K562 (cell line): ENCODE measurements at regions not wholly inside any gene's neighbourhood (a gene's known extent, or its start where the extent isn't known, plus 50 kb on each side); places are given as distances from the start of the nearest gene placed in this dataset.

Source experiments
- ATAC-seq: fragments of 200-7000 bp; cut with Tn5 transposase; 3 replicates; pipeline ENCODE4 v1.9.1; 2020; ENCODE audit warnings: moderate library complexity
- BruUV-seq: library from RNA; stranded (reverse); fragments of 400-500 nt; replicated peaks from 2 replicates; lab custom pipeline; 2021; lab: Mats Ljungman, UMichigan
- CTCF ChIA-PET: fragments of 300-600 bp; formaldehyde crosslinking; extraction: SDS; loops from one replicate; lab custom pipeline; 2021; ENCODE audit warnings: low intra/inter-chr PET ratio; lab: Yijun Ruan, JAX
- POLR2A ChIA-PET: fragments of 300-600, 350-650 bp; sonication (Branson Sonifier 250); formaldehyde crosslinking; extraction: SDS; loops from one replicate; lab custom pipeline; 2021; ENCODE audit warnings: antibody characterized with exemption, inconsistent platforms; lab: Yijun Ruan, JAX
- DNase-seq, 4 experiments: peaks; one replicate each; pipeline versions ENCODE4 v3.0.0 to v3.0.0-alpha.2; 2011 to 2018; ENCODE audit warnings: low spot score in 3 of 4, mixed read lengths in 3 of 4; ENCODE audit errors: extremely low read depth in 1 of 4
- FAIRE-seq: peaks from 2 replicates; lab custom pipeline; 2011; peaks lifted over from hg19 to GRCh38; lab: Jason Lieb, UNC
- H2AFZ ChIP-seq: 2 replicates; pipeline ENCODE4 v1.6.0; 2011; ENCODE audit warnings: low read depth, low read length, control low read depth, inconsistent platforms
- H3K27ac ChIP-seq: fragments of 200-600 bp; 3 replicates; pipeline ENCODE4 v1.8.0; 2011; ENCODE audit warnings: low read depth, mild to moderate bottlenecking, control low read depth, inconsistent platforms, low read length, moderate library complexity, mixed read lengths; ENCODE audit errors: extremely low read depth
- H3K27me3 ChIP-seq, 2 experiments: fragments of 300-600 bp in 1 of 2; 2 replicates in 1 of 2; 3 replicates in 1 of 2; pipeline versions ENCODE4 v1.6.0 to v1.8.0; 2011; ENCODE audit warnings: inconsistent platforms in 2 of 2, low read length in 2 of 2, mild to moderate bottlenecking in 1 of 2, mixed read lengths in 1 of 2, moderate library complexity in 1 of 2; ENCODE audit not compliant: control insufficient read depth in 2 of 2, insufficient read depth in 2 of 2
- H3K36me3 ChIP-seq: fragments of 300-600 bp; 3 replicates; pipeline ENCODE4 v1.8.0; 2011; ENCODE audit warnings: mild to moderate bottlenecking, low read length, inconsistent platforms; ENCODE audit not compliant: control insufficient read depth, insufficient read depth
- H3K4me1 ChIP-seq, 2 experiments: fragments of 200-600 bp in 1 of 2; replicated peaks in 1 of 2; 2 replicates in 1 of 2; 3 replicates in 1 of 2; pipeline versions ENCODE4 v1.5.1 to v1.8.0; 2011; ENCODE audit warnings: inconsistent platforms in 2 of 2, low read length in 2 of 2, mild to moderate bottlenecking in 1 of 2, mixed read lengths in 1 of 2, moderate library complexity in 1 of 2; ENCODE audit not compliant: control insufficient read depth in 2 of 2, insufficient read depth in 2 of 2
- H3K4me2 ChIP-seq: 2 replicates; pipeline ENCODE4 v1.6.1; 2011; ENCODE audit warnings: low read length, control low read depth, inconsistent platforms, mixed read lengths; ENCODE audit not compliant: insufficient read depth
- H3K4me3 ChIP-seq: fragments of 200-600 bp; sonication (generic), shearing (Covaris generic); 2 replicates; pipeline ENCODE4 v1.5.1; 2016; ENCODE audit warnings: control low read depth, inconsistent platforms
- H3K79me2 ChIP-seq: fragments of 200-600 bp; 3 replicates; pipeline ENCODE4 v1.8.0; 2011; ENCODE audit warnings: low read length, inconsistent platforms; ENCODE audit not compliant: control insufficient read depth, insufficient read depth
- H3K9ac ChIP-seq, 2 experiments: 2 replicates each; pipeline versions ENCODE4 v1.6.0 to v1.6.1; 2011; ENCODE audit warnings: low read depth in 2 of 2, low read length in 2 of 2, control low read depth in 1 of 2, inconsistent platforms in 1 of 2, mild to moderate bottlenecking in 1 of 2, mixed read lengths in 1 of 2; ENCODE audit not compliant: insufficient read depth in 1 of 2
- H3K9me1 ChIP-seq: one replicate; pipeline ENCODE4 v1.6.0; 2011; ENCODE audit warnings: inconsistent platforms, mild to moderate bottlenecking, low read length, moderate library complexity; ENCODE audit not compliant: control insufficient read depth, insufficient read depth
- H3K9me3 ChIP-seq: replicated peaks from 2 replicates; pipeline ENCODE4 v1.5.1; 2011; ENCODE audit warnings: low read depth, low read length, inconsistent platforms; ENCODE audit not compliant: control insufficient read depth, insufficient read depth
- H4K20me1 ChIP-seq: replicated peaks from 2 replicates; pipeline ENCODE4 v1.6.1; 2011; ENCODE audit warnings: low read length, inconsistent platforms, mixed read lengths; ENCODE audit not compliant: control insufficient read depth, insufficient read depth
- FOXA1 ChIP-seq: fragments of 450-650 bp; IDR thresholded peaks from 2 replicates; pipeline ENCODE4 v1.6.1; 2016; ENCODE audit warnings: mild to moderate bottlenecking, borderline replicate concordance
- HNRNPL ChIP-seq: fragments of 200-400 bp; formaldehyde crosslinking; IDR thresholded peaks from 2 replicates; pipeline ENCODE4 v1.6.1; 2017; ENCODE audit warnings: low read depth, mild to moderate bottlenecking, low read length
- KLF16 ChIP-seq: IDR thresholded peaks from 2 replicates; pipeline ENCODE4 v1.6.1; 2016; ENCODE audit warnings: antibody characterized with exemption
- LCOR ChIP-seq: sonication (generic); formaldehyde crosslinking; IDR thresholded peaks from 2 replicates; pipeline ENCODE4 v1.8.0; 2022; ENCODE audit warnings: mild to moderate bottlenecking, missing genetic modification reagents
- RAD21 ChIP-seq, 2 experiments: fragments of 250-450 bp in 1 of 2; fragments of 450-650 bp in 1 of 2; sonication (Bioruptor Pico) in 1 of 2; formaldehyde crosslinking in 1 of 2; IDR thresholded peaks in 1 of 2; conservative IDR thresholded peaks in 1 of 2; 2 replicates each; pipeline versions ENCODE4 v1.4.0 to v1.8.0; 2020 to 2022; ENCODE audit warnings: mild to moderate bottlenecking in 2 of 2, moderate library complexity in 1 of 2
- SLC30A9 ChIP-seq: fragments of 250-450 bp; sonication (Bioruptor Pico); IDR thresholded peaks from 2 replicates; pipeline ENCODE4 v1.8.0; 2022; ENCODE audit warnings: mild to moderate bottlenecking, moderate library complexity
- SOX6 ChIP-seq: fragments of 450-650 bp; IDR thresholded peaks from 2 replicates; pipeline ENCODE4 v1.6.1; 2014; ENCODE audit warnings: mild to moderate bottlenecking
- SRSF9 ChIP-seq: fragments of 200-400 bp; formaldehyde crosslinking; IDR thresholded peaks from 2 replicates; pipeline ENCODE4 v1.6.1; 2017; ENCODE audit warnings: low read depth, low read length, borderline replicate concordance
- TCF7 ChIP-seq: sonication (generic); IDR thresholded peaks from 2 replicates; pipeline ENCODE4 v1.6.1; 2016; ENCODE audit warnings: antibody characterized with exemption, borderline replicate concordance
- ZNF140 ChIP-seq: fragments of 250-450 bp; sonication (Bioruptor Pico); IDR thresholded peaks from 2 replicates; pipeline ENCODE4 v1.8.0; 2021; ENCODE audit warnings: moderate library complexity, mild to moderate bottlenecking, inconsistent platforms
- ZNF436 ChIP-seq: fragments of 250-450, 450-650 bp; sonication (Bioruptor Pico); formaldehyde crosslinking; IDR thresholded peaks from 2 replicates; pipeline ENCODE4 v1.7.0; 2020; ENCODE audit warnings: mild to moderate bottlenecking
- ZNF561 ChIP-seq: fragments of 450-650 bp; formaldehyde crosslinking; conservative IDR thresholded peaks from 2 replicates; pipeline ENCODE4 v1.4.0; 2020; ENCODE audit warnings: mild to moderate bottlenecking, moderate library complexity
- ZNF717 ChIP-seq: fragments of 250-450 bp; sonication (Bioruptor Pico); IDR thresholded peaks from 2 replicates; pipeline ENCODE4 v1.5.0; 2021
- WGBS: fragments of 100-300 bp; shearing (Covaris generic); methylation state at CpG from one replicate; pipeline ENCODE4 v1.1.6; 2016; ENCODE audit warnings: low coverage, mixed read lengths; ENCODE audit not compliant: insufficient coverage; ENCODE audit errors: missing lambda C conversion rate; 5-methylcytosine and 5-hydroxymethylcytosine counted together
- in situ Hi-C: fragments of 300-500 bp; cut with MboI; formaldehyde crosslinking; loops from 4 replicates; pipeline ENCODE4 v1.15.0; 2018; ENCODE audit warnings: inconsistent platforms, mixed read lengths
- intact Hi-C: fragments of 100-400 bp; cut with micrococcal nuclease; formaldehyde crosslinking; loops from 2 replicates; pipeline ENCODE4 v1.14.2; 2022
- TF ChIP-seq, protein P1 (sequence below): fragments of 250-450 bp; sonication (Bioruptor Pico); IDR thresholded peaks from 2 replicates; pipeline ENCODE4 v1.8.0; 2021; ENCODE audit warnings: mild to moderate bottlenecking, moderate library complexity
- TF ChIP-seq, protein P2 (sequence below): sonication (generic); formaldehyde crosslinking; IDR thresholded peaks from 2 replicates; pipeline ENCODE4 v1.8.0; 2022; ENCODE audit warnings: mild to moderate bottlenecking, missing genetic modification reagents
- TF ChIP-seq, protein P3 (sequence below): fragments of 250-450 bp; sonication (Bioruptor Pico); IDR thresholded peaks from 2 replicates; pipeline ENCODE4 v1.8.0; 2022; ENCODE audit warnings: moderate library complexity, mild to moderate bottlenecking, inconsistent platforms
- TF ChIP-seq, protein P4 (sequence below): sonication (generic); formaldehyde crosslinking; IDR thresholded peaks from 2 replicates; pipeline ENCODE4 v1.8.1; 2023; ENCODE audit warnings: mild to moderate bottlenecking, missing genetic modification reagents

DNA sequence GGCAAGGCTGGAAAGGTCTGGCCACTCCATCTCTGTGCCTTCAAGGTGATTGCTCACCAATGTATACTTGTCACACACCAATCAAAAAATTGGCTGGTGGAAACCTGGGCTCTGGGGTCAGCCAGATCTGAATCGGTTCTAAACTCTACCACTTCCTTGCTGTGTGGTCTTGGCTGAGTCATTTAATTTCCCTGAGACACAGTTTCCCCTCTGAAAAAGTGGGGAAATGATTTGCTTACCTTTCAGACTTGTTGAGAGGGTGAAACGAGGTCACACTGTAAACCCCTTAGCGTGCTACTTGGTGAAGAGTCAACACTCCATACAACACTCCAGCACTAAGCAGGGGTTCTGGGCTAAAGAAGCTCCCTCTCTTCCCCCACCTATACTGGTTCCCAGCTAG, 252.3 kb upstream of the ZIC3 start:
- no peak for ATAC-seq
- Histone ChIP-seq H3K36me3 (no peaks in the 10 kb centered on the region), H3K4me1 (no peaks in the 10 kb centered on the region), H2AFZ (no peak overlapping the region), H3K9me3 (no peaks in the 10 kb centered on the region), H3K9ac (no peak overlapping the region), H3K79me2 (no peaks in the 10 kb centered on the region), H3K27me3 (no peaks in the 10 kb centered on the region), H3K4me3 (no peak overlapping the region), H3K9me1 (no peaks in the 10 kb centered on the region), H4K20me1 (no peaks in the 10 kb centered on the region), H3K4me2 (no peak overlapping the region), H3K27ac (no peak overlapping the region)
- DNase-seq = no peak
- WGBS = 3% methylated on average over 3 of the region's 3 CpGs
- intact Hi-C loops = no loop called here
- POLR2A ChIA-PET = no interaction called here
- BruUV-seq = no TSS peak
- in situ Hi-C loops = no loop called here
- TF ChIP-seq SLC30A9 (CRISPR knock-in tag) (no peak), ZNF140 (CRISPR knock-in tag) (no peak), HNRNPL (no peak), FOXA1 (no peak), TCF7 (no peak), RAD21 (CRISPR knock-in tag; conservative IDR thresholded peaks at IDR 0.05 in 1 of 2, IDR thresholded peaks at IDR 0.05 in 1 of 2) (no peak), SRSF9 (no peak), ZNF561 (CRISPR knock-in tag) (no peak), ZNF717 (no peak), SOX6 (no peak), KLF16 (no peak), LCOR (CRISPR knock-in tag) (no peak), ZNF436 (no peak)
- TF ChIP-seq, protein P1, sequence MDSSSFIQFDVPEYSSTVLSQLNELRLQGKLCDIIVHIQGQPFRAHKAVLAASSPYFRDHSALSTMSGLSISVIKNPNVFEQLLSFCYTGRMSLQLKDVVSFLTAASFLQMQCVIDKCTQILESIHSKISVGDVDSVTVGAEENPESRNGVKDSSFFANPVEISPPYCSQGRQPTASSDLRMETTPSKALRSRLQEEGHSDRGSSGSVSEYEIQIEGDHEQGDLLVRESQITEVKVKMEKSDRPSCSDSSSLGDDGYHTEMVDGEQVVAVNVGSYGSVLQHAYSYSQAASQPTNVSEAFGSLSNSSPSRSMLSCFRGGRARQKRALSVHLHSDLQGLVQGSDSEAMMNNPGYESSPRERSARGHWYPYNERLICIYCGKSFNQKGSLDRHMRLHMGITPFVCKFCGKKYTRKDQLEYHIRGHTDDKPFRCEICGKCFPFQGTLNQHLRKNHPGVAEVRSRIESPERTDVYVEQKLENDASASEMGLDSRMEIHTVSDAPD (CRISPR knock-in tag) = no peak
- TF ChIP-seq, protein P2, sequence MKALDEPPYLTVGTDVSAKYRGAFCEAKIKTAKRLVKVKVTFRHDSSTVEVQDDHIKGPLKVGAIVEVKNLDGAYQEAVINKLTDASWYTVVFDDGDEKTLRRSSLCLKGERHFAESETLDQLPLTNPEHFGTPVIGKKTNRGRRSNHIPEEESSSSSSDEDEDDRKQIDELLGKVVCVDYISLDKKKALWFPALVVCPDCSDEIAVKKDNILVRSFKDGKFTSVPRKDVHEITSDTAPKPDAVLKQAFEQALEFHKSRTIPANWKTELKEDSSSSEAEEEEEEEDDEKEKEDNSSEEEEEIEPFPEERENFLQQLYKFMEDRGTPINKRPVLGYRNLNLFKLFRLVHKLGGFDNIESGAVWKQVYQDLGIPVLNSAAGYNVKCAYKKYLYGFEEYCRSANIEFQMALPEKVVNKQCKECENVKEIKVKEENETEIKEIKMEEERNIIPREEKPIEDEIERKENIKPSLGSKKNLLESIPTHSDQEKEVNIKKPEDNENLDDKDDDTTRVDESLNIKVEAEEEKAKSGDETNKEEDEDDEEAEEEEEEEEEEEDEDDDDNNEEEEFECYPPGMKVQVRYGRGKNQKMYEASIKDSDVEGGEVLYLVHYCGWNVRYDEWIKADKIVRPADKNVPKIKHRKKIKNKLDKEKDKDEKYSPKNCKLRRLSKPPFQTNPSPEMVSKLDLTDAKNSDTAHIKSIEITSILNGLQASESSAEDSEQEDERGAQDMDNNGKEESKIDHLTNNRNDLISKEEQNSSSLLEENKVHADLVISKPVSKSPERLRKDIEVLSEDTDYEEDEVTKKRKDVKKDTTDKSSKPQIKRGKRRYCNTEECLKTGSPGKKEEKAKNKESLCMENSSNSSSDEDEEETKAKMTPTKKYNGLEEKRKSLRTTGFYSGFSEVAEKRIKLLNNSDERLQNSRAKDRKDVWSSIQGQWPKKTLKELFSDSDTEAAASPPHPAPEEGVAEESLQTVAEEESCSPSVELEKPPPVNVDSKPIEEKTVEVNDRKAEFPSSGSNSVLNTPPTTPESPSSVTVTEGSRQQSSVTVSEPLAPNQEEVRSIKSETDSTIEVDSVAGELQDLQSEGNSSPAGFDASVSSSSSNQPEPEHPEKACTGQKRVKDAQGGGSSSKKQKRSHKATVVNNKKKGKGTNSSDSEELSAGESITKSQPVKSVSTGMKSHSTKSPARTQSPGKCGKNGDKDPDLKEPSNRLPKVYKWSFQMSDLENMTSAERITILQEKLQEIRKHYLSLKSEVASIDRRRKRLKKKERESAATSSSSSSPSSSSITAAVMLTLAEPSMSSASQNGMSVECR (CRISPR knock-in tag) = no peak
- TF ChIP-seq, protein P3, sequence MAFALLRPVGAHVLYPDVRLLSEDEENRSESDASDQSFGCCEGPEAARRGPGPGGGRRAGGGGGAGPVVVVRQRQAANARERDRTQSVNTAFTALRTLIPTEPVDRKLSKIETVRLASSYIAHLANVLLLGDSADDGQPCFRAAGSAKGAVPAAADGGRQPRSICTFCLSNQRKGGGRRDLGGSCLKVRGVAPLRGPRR (CRISPR knock-in tag) = no peak
- TF ChIP-seq, protein P4, sequence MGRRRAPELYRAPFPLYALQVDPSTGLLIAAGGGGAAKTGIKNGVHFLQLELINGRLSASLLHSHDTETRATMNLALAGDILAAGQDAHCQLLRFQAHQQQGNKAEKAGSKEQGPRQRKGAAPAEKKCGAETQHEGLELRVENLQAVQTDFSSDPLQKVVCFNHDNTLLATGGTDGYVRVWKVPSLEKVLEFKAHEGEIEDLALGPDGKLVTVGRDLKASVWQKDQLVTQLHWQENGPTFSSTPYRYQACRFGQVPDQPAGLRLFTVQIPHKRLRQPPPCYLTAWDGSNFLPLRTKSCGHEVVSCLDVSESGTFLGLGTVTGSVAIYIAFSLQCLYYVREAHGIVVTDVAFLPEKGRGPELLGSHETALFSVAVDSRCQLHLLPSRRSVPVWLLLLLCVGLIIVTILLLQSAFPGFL (CRISPR knock-in tag) = no peak
- CTCF ChIA-PET = no interaction called here
- no peak for FAIRE-seq
